Caco-2 (cell line): ENCODE measurements at regions not wholly inside any gene's neighbourhood (a gene's known extent, or its start where the extent isn't known, plus 50 kb on each side); places are given as distances from the start of the nearest gene placed in this dataset.

Experiments
- BruUV-seq: library from RNA; stranded (reverse); fragments of 400-500 nt; replicated peaks from 2 replicates; lab custom pipeline; 2021; lab: Mats Ljungman, UMichigan
- CTCF ChIA-PET: fragments of 300-600 bp; sonication (Branson Sonifier 250); formaldehyde crosslinking; loops from one replicate; lab custom pipeline; 2022; ENCODE audit warnings: antibody characterized with exemption; lab: Charles Lee
- POLR2A ChIA-PET: fragments of 300-600 bp; sonication (Branson Sonifier 250); formaldehyde crosslinking; loops from one replicate; lab custom pipeline; 2022; ENCODE audit warnings: antibody characterized with exemption; lab: Charles Lee
- DNase-seq, 2 experiments: peaks; one replicate each; pipeline versions ENCODE4 v3.0.0 to v3.0.0-alpha.2; 2020 to 2022
- H3K27me3 ChIP-seq: replicated peaks from 2 replicates; pipeline ENCODE4 v1.6.0; 2011; ENCODE audit warnings: low read length; ENCODE audit not compliant: control insufficient read depth, insufficient read depth
- H3K36me3 ChIP-seq: 2 replicates; pipeline ENCODE4 v1.5.1; 2011; ENCODE audit warnings: low read length; ENCODE audit not compliant: control insufficient read depth, insufficient read depth
- H3K4me1 ChIP-seq: fragments of 250-450 bp; sonication (Bioruptor Pico); 2 replicates; pipeline ENCODE4 v1.5.1; 2020; ENCODE audit warnings: mild to moderate bottlenecking
- H3K4me3 ChIP-seq: 2 replicates; pipeline ENCODE4 v1.5.1; 2011; ENCODE audit warnings: low read depth, mild to moderate bottlenecking, control low read depth, low read length
- H3K9me3 ChIP-seq: fragments of 250-450 bp; sonication (Bioruptor Pico); 2 replicates; pipeline ENCODE4 v1.5.1; 2020; ENCODE audit warnings: mild to moderate bottlenecking, moderate library complexity
- H3K27ac Mint-ChIP-seq: one replicate; pipeline ENCODE4 v1.8.0; 2022; ENCODE audit warnings: mixed read lengths; ENCODE audit not compliant: unreplicated experiment
- H3K27me3 Mint-ChIP-seq: one replicate; pipeline ENCODE4 v1.8.0; 2022; ENCODE audit warnings: mixed read lengths; ENCODE audit not compliant: insufficient read depth, unreplicated experiment
- H3K36me3 Mint-ChIP-seq: one replicate; pipeline ENCODE4 v1.8.0; 2022; ENCODE audit warnings: mild to moderate bottlenecking, mixed read lengths; ENCODE audit not compliant: insufficient read depth, unreplicated experiment
- H3K4me1 Mint-ChIP-seq: one replicate; pipeline ENCODE4 v1.8.0; 2022; ENCODE audit warnings: low read depth, mixed read lengths; ENCODE audit not compliant: unreplicated experiment
- H3K4me3 Mint-ChIP-seq: one replicate; pipeline ENCODE4 v1.8.0; 2022; ENCODE audit warnings: mild to moderate bottlenecking, moderate library complexity, mixed read lengths; ENCODE audit not compliant: unreplicated experiment
- H3K9me3 Mint-ChIP-seq: one replicate; pipeline ENCODE4 v1.8.0; 2022; ENCODE audit warnings: mixed read lengths; ENCODE audit not compliant: unreplicated experiment
- intact Hi-C: fragments of 100-400 bp; cut with micrococcal nuclease; formaldehyde crosslinking; loops from one replicate; pipeline ENCODE4 v1.10.0; 2022; ENCODE audit not compliant: unreplicated experiment
- TF ChIP-seq, protein P1 (sequence below), 2 experiments: fragments of 200-600 bp in 1 of 2; IDR thresholded peaks; 1 replicate in 1 of 2; 2 replicates in 1 of 2; pipeline versions ENCODE4 v1.5.1 to v1.8.0; 2011 to 2022; ENCODE audit warnings: antibody characterized with exemption in 1 of 2, control low read depth in 1 of 2, inconsistent platforms in 1 of 2, low read depth in 1 of 2, low read length in 1 of 2, mild to moderate bottlenecking in 1 of 2, moderate library complexity in 1 of 2; ENCODE audit not compliant: insufficient read depth in 1 of 2, severe bottlenecking in 1 of 2, unreplicated experiment in 1 of 2

DNA sequence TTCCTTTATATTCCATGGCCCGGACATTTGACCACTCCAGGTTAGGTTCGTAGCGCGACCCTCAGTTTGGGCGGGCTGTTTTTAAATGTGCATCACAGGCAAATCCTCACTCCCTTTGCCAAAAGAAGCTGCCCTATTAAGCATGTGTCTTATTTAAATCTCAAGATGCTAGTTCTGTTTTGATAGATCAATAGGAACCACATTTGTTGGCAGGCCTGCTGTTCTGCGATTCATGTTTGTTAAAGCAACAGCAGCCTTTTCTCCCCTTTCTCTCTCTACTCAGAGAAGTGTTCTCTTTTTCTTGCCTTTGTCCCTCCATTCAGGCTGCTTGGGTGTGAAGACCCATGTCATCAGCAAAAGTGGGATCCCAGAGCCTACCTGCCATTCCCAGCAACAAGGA lies 212.0 kb upstream of the SSTR4 start:
- Histone ChIP-seq H3K27me3 (no peaks in the 10 kb centered on the region), H3K36me3 (no peaks in the 10 kb centered on the region), H3K9me3 (no peaks in the 10 kb centered on the region), H3K4me1 (peaks cover 23% of the 10 kb centered on the region), H3K4me3 (no peak overlapping the region)
- intact Hi-C loops, result no loop called here
- BruUV-seq, result no TSS peak
- TF ChIP-seq, protein P1, sequence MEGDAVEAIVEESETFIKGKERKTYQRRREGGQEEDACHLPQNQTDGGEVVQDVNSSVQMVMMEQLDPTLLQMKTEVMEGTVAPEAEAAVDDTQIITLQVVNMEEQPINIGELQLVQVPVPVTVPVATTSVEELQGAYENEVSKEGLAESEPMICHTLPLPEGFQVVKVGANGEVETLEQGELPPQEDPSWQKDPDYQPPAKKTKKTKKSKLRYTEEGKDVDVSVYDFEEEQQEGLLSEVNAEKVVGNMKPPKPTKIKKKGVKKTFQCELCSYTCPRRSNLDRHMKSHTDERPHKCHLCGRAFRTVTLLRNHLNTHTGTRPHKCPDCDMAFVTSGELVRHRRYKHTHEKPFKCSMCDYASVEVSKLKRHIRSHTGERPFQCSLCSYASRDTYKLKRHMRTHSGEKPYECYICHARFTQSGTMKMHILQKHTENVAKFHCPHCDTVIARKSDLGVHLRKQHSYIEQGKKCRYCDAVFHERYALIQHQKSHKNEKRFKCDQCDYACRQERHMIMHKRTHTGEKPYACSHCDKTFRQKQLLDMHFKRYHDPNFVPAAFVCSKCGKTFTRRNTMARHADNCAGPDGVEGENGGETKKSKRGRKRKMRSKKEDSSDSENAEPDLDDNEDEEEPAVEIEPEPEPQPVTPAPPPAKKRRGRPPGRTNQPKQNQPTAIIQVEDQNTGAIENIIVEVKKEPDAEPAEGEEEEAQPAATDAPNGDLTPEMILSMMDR (IDR thresholded peaks at IDR 0.05; ENCODE audit: insufficient read depth in 1 of 2, low read depth in 1 of 2, low read length in 1 of 2, severe bottlenecking in 1 of 2, unreplicated experiment in 1 of 2), result no peak
- H3K4me1 Mint-ChIP-seq, result peaks cover 18% of the 10 kb centered on the region
- no peak overlapping the region for H3K4me3 Mint-ChIP-seq
- H3K27me3 Mint-ChIP-seq, result no peaks in the 10 kb centered on the region
- no peak overlapping the region for H3K27ac Mint-ChIP-seq
- CTCF ChIA-PET, result no interaction called here
- POLR2A ChIA-PET, result no interaction called here
- no peaks in the 10 kb centered on the region for H3K36me3 Mint-ChIP-seq
- no peak for DNase-seq
- no peaks in the 10 kb centered on the region for H3K9me3 Mint-ChIP-seq

DNA sequence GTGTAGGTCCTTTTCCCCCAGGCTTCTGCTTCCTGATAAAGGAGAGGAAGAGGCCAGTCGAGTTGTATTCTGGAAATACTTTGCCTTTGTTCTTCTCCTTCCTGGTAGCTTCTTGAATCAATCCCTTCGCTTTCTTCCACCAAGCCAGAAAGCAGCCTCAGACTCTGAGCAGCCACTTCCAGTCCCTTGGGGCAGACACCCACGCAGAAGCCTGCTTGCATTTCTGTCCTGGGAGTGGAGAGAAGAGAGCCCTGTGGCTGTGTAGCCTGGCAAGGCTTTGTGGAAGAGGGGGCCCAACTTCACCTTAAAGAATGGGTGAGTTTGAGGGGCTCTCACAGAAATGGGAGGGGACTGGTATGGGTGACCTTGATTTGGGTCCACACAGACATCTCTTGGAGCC lies 211.0 kb upstream of the SSTR4 start:
- Mint-ChIP-seq H3K36me3 (no peaks in the 10 kb centered on the region), H3K9me3 (no peaks in the 10 kb centered on the region), H3K27me3 (no peaks in the 10 kb centered on the region), H3K27ac (no peak overlapping the region), H3K4me3 (no peak overlapping the region), H3K4me1 (peaks cover 19% of the 10 kb centered on the region)
- Histone ChIP-seq H3K27me3 (no peaks in the 10 kb centered on the region), H3K4me3 (no peak overlapping the region), H3K4me1 (peaks cover 32% of the 10 kb centered on the region), H3K9me3 (no peaks in the 10 kb centered on the region), H3K36me3 (no peaks in the 10 kb centered on the region)
- intact Hi-C loops, result no loop called here
- TF ChIP-seq, protein P1 (IDR thresholded peaks at IDR 0.05; ENCODE audit: insufficient read depth in 1 of 2, low read depth in 1 of 2, low read length in 1 of 2, severe bottlenecking in 1 of 2, unreplicated experiment in 1 of 2), result no peak
- ChIA-PET POLR2A (no interaction called here), CTCF (no interaction called here)
- no peak for DNase-seq
- no TSS peak for BruUV-seq

DNA sequence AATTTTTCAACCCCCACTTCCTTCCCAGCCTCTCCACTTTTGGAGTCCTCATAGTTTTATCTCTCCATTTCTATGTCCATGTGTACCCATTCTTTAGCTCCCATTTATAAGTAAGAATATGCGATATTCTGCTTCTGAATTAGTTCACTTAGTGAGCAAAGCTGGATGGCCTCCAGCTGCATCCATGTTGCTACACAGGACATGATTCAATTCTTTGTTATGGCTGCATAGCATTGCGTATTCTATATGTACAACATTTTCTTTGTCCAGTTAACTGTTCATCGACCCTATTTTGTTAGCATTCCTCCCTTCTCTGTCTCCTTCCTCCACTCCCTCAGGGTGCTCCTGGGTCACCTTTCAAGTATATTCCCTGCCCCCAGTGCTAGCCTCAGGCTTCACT lies 210.0 kb upstream of the SSTR4 start:
- no peaks in the 10 kb centered on the region for H3K27me3 Mint-ChIP-seq
- H3K9me3 Mint-ChIP-seq, result no peaks in the 10 kb centered on the region
- H3K9me3 ChIP-seq, result no peaks in the 10 kb centered on the region
- DNase-seq, result no peak
- no peak overlapping the region for H3K27ac Mint-ChIP-seq
- POLR2A ChIA-PET, result no interaction called here
- no peaks in the 10 kb centered on the region for H3K36me3 ChIP-seq
- H3K4me1 Mint-ChIP-seq, result peaks cover 25% of the 10 kb centered on the region
- no TSS peak for BruUV-seq
- H3K36me3 Mint-ChIP-seq, result no peaks in the 10 kb centered on the region
- TF ChIP-seq, protein P1 (IDR thresholded peaks at IDR 0.05; ENCODE audit: insufficient read depth in 1 of 2, low read depth in 1 of 2, low read length in 1 of 2, severe bottlenecking in 1 of 2, unreplicated experiment in 1 of 2), result no peak
- intact Hi-C loops, result no loop called here
- H3K27me3 ChIP-seq, result no peaks in the 10 kb centered on the region
- peaks cover 32% of the 10 kb centered on the region for H3K4me1 ChIP-seq
- no peak overlapping the region for H3K4me3 ChIP-seq
- no peak overlapping the region for H3K4me3 Mint-ChIP-seq
- CTCF ChIA-PET, result no interaction called here
